OCI-LY7 (cell line): ENCODE measurements at regions not wholly inside any gene's neighbourhood (a gene's known extent, or its start where the extent isn't known, plus 50 kb on each side); places are given as distances from the start of the nearest gene placed in this dataset.

Experiments
- BruUV-seq: library from RNA; stranded (reverse); fragments of 400-500 nt; replicated peaks from 2 replicates; lab custom pipeline; 2021; lab: Mats Ljungman, UMichigan
- CTCF ChIA-PET: fragments of 300-600 bp; sonication (Branson Sonifier 250); formaldehyde crosslinking; loops from one replicate; lab custom pipeline; 2022; ENCODE audit warnings: antibody characterized with exemption; ENCODE audit not compliant: unreplicated experiment; lab: Charles Lee
- POLR2A ChIA-PET: fragments of 300-600 bp; sonication (Branson Sonifier 250); formaldehyde crosslinking; loops from one replicate; lab custom pipeline; 2022; ENCODE audit warnings: antibody characterized with exemption; lab: Charles Lee
- DNase-seq: peaks from one replicate; pipeline ENCODE4 v3.0.0-alpha.2; 2015; ENCODE audit warnings: low spot score
- H2AFZ ChIP-seq: fragments of 200-600 bp; sonication (generic), shearing (Covaris generic); 2 replicates; pipeline ENCODE4 v1.6.1; 2014; ENCODE audit warnings: mild to moderate bottlenecking, antibody characterized with exemption, low read length, moderate library complexity
- H3K27ac ChIP-seq: fragments of 200-600 bp; sonication (generic); 2 replicates; pipeline ENCODE4 v1.5.1; 2014; ENCODE audit warnings: mixed run types, low read depth, mild to moderate bottlenecking, moderate library complexity, low read length, inconsistent platforms; ENCODE audit not compliant: poor library complexity, severe bottlenecking
- H3K36me3 ChIP-seq: fragments of 200-600 bp; sonication (generic); 2 replicates; pipeline ENCODE4 v1.6.1; 2014; ENCODE audit warnings: mild to moderate bottlenecking, antibody characterized with exemption, low read length, moderate library complexity, mixed read lengths; ENCODE audit not compliant: insufficient read depth
- H3K4me1 ChIP-seq: fragments of 200-600 bp; sonication (generic); 2 replicates; pipeline ENCODE4 v1.5.1; 2014; ENCODE audit warnings: mild to moderate bottlenecking, low read length; ENCODE audit not compliant: insufficient read depth, poor library complexity, severe bottlenecking
- H3K4me2 ChIP-seq: fragments of 200-600 bp; sonication (generic); 2 replicates; pipeline ENCODE4 v1.6.1; 2014; ENCODE audit warnings: mild to moderate bottlenecking, low read length
- H3K4me3 ChIP-seq: fragments of 200-600 bp; sonication (generic); 2 replicates; pipeline ENCODE4 v1.5.1; 2014; ENCODE audit warnings: mild to moderate bottlenecking, low read depth, low read length; ENCODE audit not compliant: poor library complexity, severe bottlenecking
- H3K79me2 ChIP-seq: fragments of 200-600 bp; sonication (generic); 2 replicates; pipeline ENCODE4 v1.6.1; 2016; ENCODE audit warnings: low read depth, mild to moderate bottlenecking, low read length, moderate library complexity, mixed read lengths; ENCODE audit not compliant: insufficient read depth
- H3K9me2 ChIP-seq: fragments of 200-600 bp; sonication (generic); 2 replicates; pipeline ENCODE4 v1.6.1; 2016; ENCODE audit warnings: mild to moderate bottlenecking, low read length, mixed read lengths; ENCODE audit not compliant: insufficient read depth
- H3K9me3 ChIP-seq: fragments of 200-600 bp; sonication (generic); 2 replicates; pipeline ENCODE4 v1.6.1; 2014; ENCODE audit warnings: mild to moderate bottlenecking, mixed run types, low read length, mixed read lengths
- H4K20me1 ChIP-seq: fragments of 200-600 bp; sonication (generic); 2 replicates; pipeline ENCODE4 v1.6.1; 2014; ENCODE audit warnings: mild to moderate bottlenecking, antibody characterized with exemption, low read length, moderate library complexity, mixed read lengths; ENCODE audit not compliant: insufficient read depth
- CTCF ChIP-seq: fragments of 200-600 bp; sonication (generic); conservative IDR thresholded peaks from 2 replicates; pipeline ENCODE4 v1.5.1; 2014; ENCODE audit warnings: mild to moderate bottlenecking, antibody characterized with exemption, low read length, moderate library complexity, mixed read lengths
- EZH2phosphoT487 ChIP-seq: fragments of 200-600 bp; sonication (generic); IDR thresholded peaks from 2 replicates; pipeline ENCODE4 v1.6.1; 2018; ENCODE audit warnings: low read depth, borderline replicate concordance, mild to moderate bottlenecking, mixed run types, antibody characterized with exemption, low read length, moderate library complexity, mixed read lengths
- intact Hi-C: fragments of 100-400 bp; cut with micrococcal nuclease; formaldehyde crosslinking; loops from one replicate; pipeline ENCODE4 v1.10.0; 2022; ENCODE audit not compliant: unreplicated experiment

- CTCF ChIA-PET = no interaction called here
- BruUV-seq = no TSS peak
- Histone ChIP-seq H3K9me3 (no peaks in the 10 kb centered on the region), H3K36me3 (no peaks in the 10 kb centered on the region), H3K9me2 (no peaks in the 10 kb centered on the region), H2AFZ (no peak overlapping the region), H4K20me1 (no peaks in the 10 kb centered on the region), H3K4me1 (no peaks in the 10 kb centered on the region), H3K79me2 (no peaks in the 10 kb centered on the region), H3K27ac (no peak overlapping the region), H3K4me3 (no peak overlapping the region), H3K4me2 (no peak overlapping the region)
- no peak for DNase-seq
- POLR2A ChIA-PET = interaction anchor here (0.6 kb wide), 1 partner anchor 338 kb away, joined by 3 read pairs; no protein-coding TSS in a partner anchor
- intact Hi-C loops = no loop called here
- TF ChIP-seq EZH2phosphoT487 (no peak), CTCF (no peak)
These were observed 108.7 kb upstream of the PRICKLE1 start for GRCh38 chr12:42698213-42698612.

GRCh38 chr12:42696406-42697149 lies 107.0 kb upstream of the PRICKLE1 start:
- H2AFZ ChIP-seq = no peak overlapping the region
- intact Hi-C loops = no loop called here
- no peaks in the 10 kb centered on the region for H3K79me2 ChIP-seq
- H3K9me3 ChIP-seq = no peaks in the 10 kb centered on the region
- H3K4me2 ChIP-seq = no peak overlapping the region
- POLR2A ChIA-PET = no interaction called here
- no peak overlapping the region for H3K27ac ChIP-seq
- TF ChIP-seq CTCF (no peak), EZH2phosphoT487 (no peak)
- no peaks in the 10 kb centered on the region for H3K36me3 ChIP-seq
- no peaks in the 10 kb centered on the region for H3K4me1 ChIP-seq
- no peaks in the 10 kb centered on the region for H4K20me1 ChIP-seq
- DNase-seq = no peak
- CTCF ChIA-PET = no interaction called here
- BruUV-seq = no TSS peak
- H3K9me2 ChIP-seq = no peaks in the 10 kb centered on the region
- H3K4me3 ChIP-seq = no peak overlapping the region

GRCh38 chr12:42695490-42695995 lies 106.0 kb upstream of the PRICKLE1 start:
- CTCF ChIA-PET = no interaction called here
- Histone ChIP-seq H3K4me2 (no peak overlapping the region), H3K9me2 (no peaks in the 10 kb centered on the region), H3K9me3 (no peaks in the 10 kb centered on the region), H3K4me3 (no peak overlapping the region), H3K4me1 (no peaks in the 10 kb centered on the region), H2AFZ (0 out of 2 replicates have a peak overlapping the region, but pooled peaks have one; percentile 9), H3K79me2 (no peaks in the 10 kb centered on the region), H3K36me3 (no peaks in the 10 kb centered on the region), H4K20me1 (no peaks in the 10 kb centered on the region), H3K27ac (no peak overlapping the region)
- POLR2A ChIA-PET = interaction anchor here (1.0 kb wide), 1 partner anchor 11 kb away, joined by 3 read pairs; no protein-coding TSS in a partner anchor
- TF ChIP-seq CTCF = no peak
- no peak for TF ChIP-seq EZH2phosphoT487
- DNase-seq = no peak
- BruUV-seq = no TSS peak
- intact Hi-C loops = no loop called here
